Right lobe of liver (tissue), 4 donors: ENCODE measurements at regions not wholly inside any gene's neighbourhood (a gene's known extent, or its start where the extent isn't known, plus 50 kb on each side); places are given as distances from the start of the nearest gene placed in this dataset.

Experiments
- CTCF ChIP-seq, 4 donors: fragments of 200-600 bp in 3 of 4; fragments of 450-650 bp in 1 of 4; IDR thresholded peaks; one replicate each; pipeline versions ENCODE4 v1.5.1 to v1.8.0; 2016 to 2022; ENCODE audit warnings: antibody characterized with exemption in 4 of 4, mild to moderate bottlenecking in 2 of 4
- POLR2A ChIP-seq: fragments of 450-650 bp; IDR thresholded peaks from one replicate; pipeline ENCODE4 v1.6.1; 2017; ENCODE audit warnings: antibody characterized with exemption, mild to moderate bottlenecking
- donor health status: DM: no; HTN: no; CAD: no.
- donor health status: DM: no; HTN: no; CAD: no.
- donor health status: DM: no; HTN: yes; CAD: no.

- no peak for TF ChIP-seq CTCF (IDR thresholded peaks at IDR 0.05)
- TF ChIP-seq POLR2A = no peak
Measured at GRCh38 chr10:10205906-10206305, 811.8 kb upstream of the CELF2 start.
